ENCODE measurements at regions not wholly inside any gene's neighbourhood (a gene's known extent, or its start where the extent isn't known, plus 50 kb on each side); places are given as distances from the start of the nearest gene placed in this dataset.

DNA sequence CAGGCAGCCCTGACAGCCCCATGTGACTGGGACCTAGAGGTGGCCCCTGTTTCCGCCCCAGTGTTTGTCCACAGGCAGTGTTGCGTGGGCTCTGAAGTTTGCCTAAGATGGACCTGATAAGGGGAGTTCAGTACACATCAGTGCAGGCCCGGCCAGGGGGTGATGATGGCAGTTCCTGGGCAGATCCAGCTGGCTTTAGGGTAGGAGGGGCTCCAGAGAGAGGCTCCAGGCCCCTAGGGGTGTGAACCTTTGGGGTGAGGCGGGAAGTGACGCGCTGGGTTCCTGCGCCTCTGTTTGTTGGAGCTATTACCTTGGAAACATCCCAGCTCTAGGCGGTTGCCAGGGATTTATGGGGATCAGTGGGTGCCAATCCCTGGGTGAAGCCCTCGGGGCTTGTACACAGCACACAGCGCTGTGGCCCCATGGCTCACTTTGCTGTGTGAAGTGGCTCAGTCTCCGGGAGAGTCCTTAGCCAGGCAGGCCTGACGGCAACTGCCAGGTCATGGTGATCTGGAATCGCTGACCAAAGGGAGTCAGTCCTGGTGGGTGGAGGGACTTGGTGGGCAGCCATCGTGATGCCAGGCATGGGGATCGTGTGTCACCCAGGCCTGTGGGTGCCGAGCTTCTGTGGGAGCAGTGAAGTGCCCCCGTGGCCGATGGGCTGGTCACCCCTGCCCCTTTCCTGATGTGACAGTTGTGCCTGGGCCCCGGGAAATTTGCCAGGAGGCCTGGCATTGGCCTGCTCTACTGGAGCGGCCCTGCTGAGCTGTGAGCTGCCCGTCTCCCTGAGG is 146.1 kb downstream of the SEC14L1 start (continued):
- TF ChIP-seq, protein P1, sequence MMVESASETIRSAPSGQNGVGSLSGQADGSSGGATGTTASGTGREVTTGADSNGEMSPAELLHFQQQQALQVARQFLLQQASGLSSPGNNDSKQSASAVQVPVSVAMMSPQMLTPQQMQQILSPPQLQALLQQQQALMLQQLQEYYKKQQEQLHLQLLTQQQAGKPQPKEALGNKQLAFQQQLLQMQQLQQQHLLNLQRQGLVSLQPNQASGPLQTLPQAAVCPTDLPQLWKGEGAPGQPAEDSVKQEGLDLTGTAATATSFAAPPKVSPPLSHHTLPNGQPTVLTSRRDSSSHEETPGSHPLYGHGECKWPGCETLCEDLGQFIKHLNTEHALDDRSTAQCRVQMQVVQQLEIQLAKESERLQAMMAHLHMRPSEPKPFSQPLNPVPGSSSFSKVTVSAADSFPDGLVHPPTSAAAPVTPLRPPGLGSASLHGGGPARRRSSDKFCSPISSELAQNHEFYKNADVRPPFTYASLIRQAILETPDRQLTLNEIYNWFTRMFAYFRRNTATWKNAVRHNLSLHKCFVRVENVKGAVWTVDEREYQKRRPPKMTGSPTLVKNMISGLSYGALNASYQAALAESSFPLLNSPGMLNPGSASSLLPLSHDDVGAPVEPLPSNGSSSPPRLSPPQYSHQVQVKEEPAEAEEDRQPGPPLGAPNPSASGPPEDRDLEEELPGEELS (CRISPR knock-in tag; IDR thresholded peaks at IDR 0.05): peak; percentile 99
- TF ChIP-seq FOXK2 (IDR thresholded peaks at IDR 0.05) (peak; percentile 94), IKZF4 (CRISPR knock-in tag; IDR thresholded peaks at IDR 0.05; ENCODE audit: borderline replicate concordance, low read depth, not compliant biosample characterization) (peak; percentile 70), TBX3 (IDR thresholded peaks at IDR 0.05; ENCODE audit: borderline replicate concordance) (peak; percentile 93), ZFP36L2 (CRISPR knock-in tag; IDR thresholded peaks at IDR 0.05) (peak; percentile 89), TEAD3 (CRISPR knock-in tag; optimal IDR thresholded peaks at IDR 0.05; ENCODE audit: borderline replicate concordance) (peak; percentile 90), ZNF766 (CRISPR knock-in tag; IDR thresholded peaks at IDR 0.05; ENCODE audit: borderline replicate concordance) (0 out of 2 replicates have a peak, but pooled peaks have one; percentile 21), SUZ12 (IDR thresholded peaks at IDR 0.05; ENCODE audit: low read depth, low read length) (0 out of 2 replicates have a peak, but pooled peaks have one; percentile 7), IRX3 (CRISPR knock-in tag; IDR thresholded peaks at IDR 0.05; ENCODE audit: borderline replicate concordance, low read depth) (no peak; the same call in 1 of the 2 replicates), ZNF337 (CRISPR knock-in tag; IDR thresholded peaks at IDR 0.05; ENCODE audit: borderline replicate concordance, low read depth) (peak; percentile 93), ZNF713 (CRISPR knock-in tag; IDR thresholded peaks at IDR 0.05) (0 out of 2 replicates have a peak, but pooled peaks have one; percentile 45), GZF1 (CRISPR knock-in tag; IDR thresholded peaks at IDR 0.05) (no peak; the same call in 1 of the 2 replicates), TCF7L2 (IDR thresholded peaks at IDR 0.05; ENCODE audit: low read depth, low read length) (no peak), ZBTB20 (CRISPR knock-in tag; IDR thresholded peaks at IDR 0.05; ENCODE audit: borderline replicate concordance, low read depth) (peak; percentile 90; the same call in 1 of the 2 replicates), PTBP1 (IDR thresholded peaks at IDR 0.05; ENCODE audit: low read depth, low read length, poor library complexity, severe bottlenecking) (peak; percentile 94), ZFP37 (CRISPR knock-in tag; IDR thresholded peaks at IDR 0.05; ENCODE audit: borderline replicate concordance) (no peak), KMT2B (CRISPR knock-in tag; IDR thresholded peaks at IDR 0.05) (peak; percentile 70; the same call in 1 of the 2 replicates), ZSCAN25 (CRISPR knock-in tag; IDR thresholded peaks at IDR 0.05) (peak; percentile 65; the same call in 1 of the 2 replicates), ZNF788 (CRISPR knock-in tag; IDR thresholded peaks at IDR 0.05; ENCODE audit: borderline replicate concordance) (peak; percentile 100), SETDB1 (CRISPR knock-in tag; IDR thresholded peaks at IDR 0.05; ENCODE audit: borderline replicate concordance) (no peak), ZNF451 (CRISPR knock-in tag; IDR thresholded peaks at IDR 0.05) (peak; percentile 99)
- TF ChIP-seq, protein P2, sequence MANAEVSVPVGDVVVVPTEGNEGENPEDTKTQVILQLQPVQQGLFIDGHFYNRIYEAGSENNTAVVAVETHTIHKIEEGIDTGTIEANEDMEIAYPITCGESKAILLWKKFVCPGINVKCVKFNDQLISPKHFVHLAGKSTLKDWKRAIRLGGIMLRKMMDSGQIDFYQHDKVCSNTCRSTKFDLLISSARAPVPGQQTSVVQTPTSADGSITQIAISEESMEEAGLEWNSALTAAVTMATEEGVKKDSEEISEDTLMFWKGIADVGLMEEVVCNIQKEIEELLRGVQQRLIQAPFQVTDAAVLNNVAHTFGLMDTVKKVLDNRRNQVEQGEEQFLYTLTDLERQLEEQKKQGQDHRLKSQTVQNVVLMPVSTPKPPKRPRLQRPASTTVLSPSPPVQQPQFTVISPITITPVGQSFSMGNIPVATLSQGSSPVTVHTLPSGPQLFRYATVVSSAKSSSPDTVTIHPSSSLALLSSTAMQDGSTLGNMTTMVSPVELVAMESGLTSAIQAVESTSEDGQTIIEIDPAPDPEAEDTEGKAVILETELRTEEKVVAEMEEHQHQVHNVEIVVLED (CRISPR knock-in tag; IDR thresholded peaks at IDR 0.05; ENCODE audit: borderline replicate concordance): peak; percentile 82
- TF ChIP-seq, protein P3, sequence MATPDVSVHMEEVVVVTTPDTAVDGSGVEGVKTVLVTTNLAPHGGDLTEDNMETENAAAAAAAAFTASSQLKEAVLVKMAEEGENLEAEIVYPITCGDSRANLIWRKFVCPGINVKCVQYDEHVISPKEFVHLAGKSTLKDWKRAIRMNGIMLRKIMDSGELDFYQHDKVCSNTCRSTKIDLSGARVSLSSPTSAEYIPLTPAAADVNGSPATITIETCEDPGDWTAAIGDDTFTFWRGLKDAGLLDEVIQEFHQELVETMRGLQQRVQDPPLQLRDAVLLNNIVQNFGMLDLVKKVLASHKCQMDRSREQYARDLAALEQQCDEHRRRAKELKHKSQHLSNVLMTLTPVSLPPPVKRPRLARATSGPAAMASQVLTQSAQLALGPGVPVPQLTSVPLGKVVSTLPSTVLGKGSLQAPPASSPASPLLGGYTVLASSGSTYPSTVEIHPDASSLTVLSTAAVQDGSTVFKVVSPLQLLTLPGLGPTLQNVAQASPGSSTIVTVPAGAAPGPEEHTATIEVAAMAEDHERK (CRISPR knock-in tag; IDR thresholded peaks at IDR 0.05; ENCODE audit: low read depth): no peak; the same call in 1 of the 2 replicates
- TF ChIP-seq, protein P4, sequence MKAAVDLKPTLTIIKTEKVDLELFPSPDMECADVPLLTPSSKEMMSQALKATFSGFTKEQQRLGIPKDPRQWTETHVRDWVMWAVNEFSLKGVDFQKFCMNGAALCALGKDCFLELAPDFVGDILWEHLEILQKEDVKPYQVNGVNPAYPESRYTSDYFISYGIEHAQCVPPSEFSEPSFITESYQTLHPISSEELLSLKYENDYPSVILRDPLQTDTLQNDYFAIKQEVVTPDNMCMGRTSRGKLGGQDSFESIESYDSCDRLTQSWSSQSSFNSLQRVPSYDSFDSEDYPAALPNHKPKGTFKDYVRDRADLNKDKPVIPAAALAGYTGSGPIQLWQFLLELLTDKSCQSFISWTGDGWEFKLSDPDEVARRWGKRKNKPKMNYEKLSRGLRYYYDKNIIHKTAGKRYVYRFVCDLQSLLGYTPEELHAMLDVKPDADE (CRISPR knock-in tag; IDR thresholded peaks at IDR 0.05): no peak; the same call in 1 of the 2 replicates

Data from HepG2 (cell line).